ENCODE measurements at regions not wholly inside any gene's neighbourhood (a gene's known extent, or its start where the extent isn't known, plus 50 kb on each side); places are given as distances from the start of the nearest gene placed in this dataset.

DNA sequence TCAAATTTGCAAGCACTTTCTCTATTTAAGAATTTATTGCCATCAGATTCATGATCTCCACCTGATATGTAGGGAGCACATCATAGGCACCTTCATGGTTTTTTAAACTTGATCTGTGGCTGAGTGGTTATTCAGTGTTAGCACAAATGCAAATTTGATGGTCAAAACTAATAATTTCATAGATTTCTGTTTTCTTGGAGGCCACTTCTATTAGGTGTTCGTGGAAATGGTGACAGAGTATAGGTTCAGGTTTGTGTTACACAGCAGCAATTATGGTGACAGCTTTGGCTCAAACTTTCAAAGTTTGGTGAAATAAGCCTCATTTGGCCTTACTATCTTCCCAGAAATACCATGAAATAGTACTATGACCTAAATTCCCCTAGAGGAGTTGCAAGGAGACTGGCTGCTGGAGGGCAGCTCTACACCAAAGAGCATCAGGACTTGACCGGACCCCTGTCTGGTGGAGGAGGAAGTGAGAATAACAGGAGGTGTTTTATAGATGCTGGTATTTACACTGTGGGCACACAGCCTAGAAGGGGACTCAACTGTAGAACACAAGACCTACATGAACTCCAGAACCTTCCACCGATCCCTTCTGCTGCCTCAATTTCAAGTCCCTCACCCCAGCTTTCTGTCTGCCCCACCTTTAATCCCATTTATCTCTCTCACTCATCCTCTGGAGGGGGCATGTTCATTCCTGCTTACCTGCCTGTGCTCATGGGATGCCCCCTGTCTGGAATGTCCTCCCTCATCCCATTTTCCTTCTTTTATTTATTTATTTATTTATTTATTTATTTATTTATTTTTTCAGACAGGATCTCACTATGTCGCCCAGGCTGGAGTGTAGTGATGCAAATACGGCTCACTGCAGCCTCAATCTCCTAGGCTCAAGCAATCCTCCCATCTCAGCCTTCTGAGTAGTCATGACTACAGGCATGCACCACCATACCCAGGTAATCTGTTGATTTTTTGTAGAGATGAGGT is 132.9 kb upstream of the SIX2 start:
- DNase-seq (ENCODE audit: low read depth in 2 of 2) = no peak

GRCh38 chr2:45140675-45141074 is 131.4 kb upstream of the SIX2 start:
- DNase-seq (ENCODE audit: low read depth in 2 of 2) = no peak

DNA sequence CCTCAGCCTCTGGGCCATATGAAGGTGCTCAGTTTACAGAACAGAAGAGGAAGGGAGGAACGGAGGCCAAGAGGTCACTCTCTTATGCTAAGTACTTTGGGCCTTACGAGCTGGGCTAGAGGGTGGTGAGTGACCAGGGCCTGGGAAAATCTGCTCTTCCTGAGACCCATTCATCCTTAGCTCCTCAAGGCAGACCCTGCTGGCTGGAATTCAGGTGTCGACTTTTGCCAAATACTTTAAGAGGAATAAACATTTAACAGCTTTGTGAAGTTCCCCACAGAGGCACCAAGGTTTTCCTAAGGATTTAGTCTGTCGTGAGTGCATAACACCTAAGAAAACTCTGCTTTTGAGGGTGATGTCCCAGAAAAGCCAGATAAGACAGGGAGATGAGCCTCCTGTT is 129.7 kb upstream of the SIX2 start:
- DNase-seq (ENCODE audit: low read depth in 2 of 2) = no peak

- DNase-seq (ENCODE audit: low read depth in 2 of 2) = no peak
These were observed 128.9 kb upstream of the SIX2 start for GRCh38 chr2:45137966-45138695.

- DNase-seq (ENCODE audit: low read depth in 2 of 2) = no peak
These were observed 125.5 kb upstream of the SIX2 start for GRCh38 chr2:45134726-45135125.

- no peak for DNase-seq (ENCODE audit: low read depth in 2 of 2)
These were observed 124.8 kb upstream of the SIX2 start for GRCh38 chr2:45134014-45134413.

DNA sequence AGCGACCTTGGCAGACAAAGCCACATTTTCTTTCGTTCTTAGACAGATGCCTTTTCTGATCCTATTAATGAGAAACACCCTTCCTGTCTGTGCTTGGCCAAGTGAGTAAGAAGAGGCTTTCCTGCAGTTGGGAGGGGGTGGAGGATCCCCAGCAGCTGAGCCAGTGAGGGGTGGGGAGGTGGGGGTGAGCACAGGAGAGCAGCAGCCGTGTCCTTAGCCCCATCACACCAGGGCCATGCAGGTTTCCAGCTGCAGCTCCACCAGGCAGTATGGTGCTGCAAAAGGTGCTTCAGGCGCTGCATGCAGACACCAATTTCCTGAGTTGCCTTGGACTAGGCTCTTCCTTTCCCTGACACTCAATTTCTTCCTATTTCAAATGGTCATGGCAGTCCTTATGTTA is 123.3 kb upstream of the SIX2 start:
- DNase-seq (ENCODE audit: low read depth in 2 of 2) = no peak

- DNase-seq (ENCODE audit: low read depth in 2 of 2) = no peak
These were observed 122.3 kb upstream of the SIX2 start for GRCh38 chr2:45131587-45131986.

- no peak for DNase-seq (ENCODE audit: low read depth in 2 of 2)
These were observed 121.5 kb upstream of the SIX2 start for GRCh38 chr2:45130736-45131135.

GRCh38 chr2:45128580-45128997 is 119.3 kb upstream of the SIX2 start:
- no peak for DNase-seq (ENCODE audit: low read depth in 2 of 2)

DNA sequence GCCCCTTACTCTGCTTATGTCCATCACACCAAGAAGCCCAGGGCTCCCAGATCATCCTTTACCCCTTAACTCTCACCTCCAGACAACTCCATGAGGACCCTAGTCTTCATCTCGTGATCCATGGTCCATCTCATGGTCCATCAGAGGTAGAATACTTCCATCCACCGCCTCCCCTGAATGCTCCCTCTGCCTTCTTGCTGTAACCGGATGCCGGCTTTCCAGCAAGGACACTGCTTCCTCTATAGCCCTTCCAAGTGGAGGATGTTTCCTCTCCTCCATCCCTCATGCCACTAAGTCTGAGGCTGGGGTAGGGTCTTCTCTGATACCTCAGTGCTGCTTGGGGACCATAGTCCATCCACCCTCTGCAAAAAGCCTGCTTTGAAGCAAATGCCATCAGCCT is 118.6 kb upstream of the SIX2 start:
- DNase-seq (ENCODE audit: low read depth in 2 of 2) = no peak

DNA sequence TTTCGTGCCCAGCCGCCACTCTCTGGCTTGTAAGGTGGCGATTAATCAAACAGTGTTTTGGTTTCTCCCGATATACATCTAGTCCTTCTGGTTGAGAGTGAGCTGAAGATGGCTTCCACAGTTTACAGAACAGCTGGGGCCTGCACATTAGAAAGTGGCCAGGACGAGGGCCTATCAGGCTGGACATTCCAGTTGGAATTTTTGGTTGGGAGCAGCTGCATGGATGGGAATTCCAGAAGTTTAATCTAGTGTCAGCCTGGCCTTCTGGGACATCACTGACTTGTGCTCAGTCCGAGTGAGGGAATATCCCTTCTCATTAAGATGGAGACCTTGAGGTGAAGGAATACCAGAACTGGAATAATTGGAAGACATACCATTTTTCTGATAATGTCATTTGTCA is 118.1 kb upstream of the SIX2 start:
- DNase-seq (ENCODE audit: low read depth in 2 of 2) = no peak

- DNase-seq (ENCODE audit: low read depth in 2 of 2) = no peak
These were observed 116.0 kb upstream of the SIX2 start for GRCh38 chr2:45125232-45125631.

DNA sequence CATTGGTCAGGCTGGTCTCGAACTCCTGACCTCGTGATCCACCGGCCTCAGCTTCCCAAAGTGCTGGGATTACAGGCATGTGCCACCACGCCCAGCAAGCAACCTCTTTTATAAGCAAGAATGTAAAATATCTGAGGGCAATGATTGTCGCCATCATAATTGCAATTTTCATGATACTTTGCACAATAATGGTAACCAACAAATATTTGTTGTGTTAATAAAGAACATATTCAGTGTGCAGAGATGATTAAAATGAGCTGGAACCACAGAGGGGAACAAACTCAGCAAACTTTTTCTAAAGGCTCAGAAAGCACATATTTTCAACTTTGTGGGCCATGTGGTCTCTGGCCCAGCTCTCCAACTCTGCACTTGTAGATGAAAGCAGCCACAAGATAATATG is 115.2 kb upstream of the SIX2 start:
- DNase-seq (ENCODE audit: low read depth in 2 of 2) = no peak

DNA sequence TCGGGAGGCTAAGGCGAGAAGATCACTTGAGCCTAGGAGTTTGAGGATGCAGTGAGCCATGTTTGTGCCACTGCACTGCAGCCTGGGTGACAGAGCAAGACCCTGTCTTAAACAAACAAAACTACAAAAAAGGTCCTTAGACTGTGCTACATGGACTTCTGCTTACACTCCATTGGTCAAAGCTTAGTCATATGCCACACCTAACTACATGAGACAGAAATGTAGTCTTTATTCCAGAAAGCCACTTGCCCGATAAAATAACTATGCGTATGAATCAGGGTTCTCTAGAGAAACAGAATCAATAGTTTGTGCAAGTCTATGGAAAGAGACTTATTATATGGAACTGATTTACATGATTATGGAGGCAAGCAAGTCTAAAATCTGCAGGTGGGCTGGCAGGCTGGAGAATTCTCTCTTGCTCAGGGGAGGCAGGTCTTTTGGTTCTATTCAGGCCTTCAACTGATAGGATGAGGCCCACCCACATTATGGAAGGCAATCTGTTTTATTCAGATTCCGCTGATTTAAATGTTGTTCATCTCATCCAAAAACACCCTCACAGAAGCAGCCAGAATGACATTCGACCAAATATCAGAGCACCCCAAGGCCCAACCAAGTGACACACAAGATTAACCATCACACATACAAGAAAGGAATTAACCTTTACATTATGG is 114.4 kb upstream of the SIX2 start:
- DNase-seq (ENCODE audit: low read depth in 2 of 2) = no peak

GRCh38 chr2:45123065-45123464 is 113.8 kb upstream of the SIX2 start:
- DNase-seq (ENCODE audit: low read depth in 2 of 2) = no peak

- no peak for DNase-seq (ENCODE audit: low read depth in 2 of 2)
These were observed 112.1 kb upstream of the SIX2 start for GRCh38 chr2:45121236-45121927.

DNA sequence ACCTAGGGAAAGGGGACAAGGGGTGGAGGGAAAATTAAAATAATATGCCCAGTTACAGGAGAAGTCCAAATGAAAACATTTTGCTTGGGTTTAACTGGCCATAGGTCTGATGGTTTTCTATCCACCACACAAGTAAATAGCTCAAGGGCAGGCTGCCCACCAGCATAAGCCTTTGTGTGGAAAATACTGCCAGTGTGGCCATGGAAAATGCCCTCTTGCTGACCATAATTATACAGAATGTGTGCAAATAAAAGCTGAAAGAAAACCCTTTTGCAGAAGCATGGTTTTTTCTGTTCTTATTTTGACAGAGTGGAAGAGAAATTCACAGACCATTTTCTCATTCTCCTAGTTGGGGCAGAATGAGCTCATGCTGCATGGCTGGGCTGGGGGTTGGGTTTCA is 111.3 kb upstream of the SIX2 start:
- no peak for DNase-seq (ENCODE audit: low read depth in 2 of 2)

DNA sequence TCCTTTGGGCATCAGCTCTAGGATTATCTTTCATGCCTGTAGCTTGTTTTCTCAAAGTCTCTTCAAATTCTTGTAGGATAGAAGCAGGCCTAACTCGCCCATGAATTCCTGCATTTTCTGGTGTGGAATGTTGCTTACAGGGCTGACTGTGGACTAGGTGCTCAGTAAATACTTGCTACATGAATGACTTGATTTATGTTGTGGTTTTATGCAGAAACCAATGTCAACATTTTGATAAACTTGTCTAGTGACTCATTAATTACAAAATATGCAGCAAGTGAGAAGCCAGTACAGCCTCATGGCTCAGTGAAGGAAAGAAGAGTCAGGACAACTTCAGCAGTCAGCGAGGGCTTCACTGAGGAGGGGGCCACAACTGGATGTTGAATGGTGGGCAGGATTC is 110.6 kb upstream of the SIX2 start:
- no peak for DNase-seq (ENCODE audit: low read depth in 2 of 2)

DNA sequence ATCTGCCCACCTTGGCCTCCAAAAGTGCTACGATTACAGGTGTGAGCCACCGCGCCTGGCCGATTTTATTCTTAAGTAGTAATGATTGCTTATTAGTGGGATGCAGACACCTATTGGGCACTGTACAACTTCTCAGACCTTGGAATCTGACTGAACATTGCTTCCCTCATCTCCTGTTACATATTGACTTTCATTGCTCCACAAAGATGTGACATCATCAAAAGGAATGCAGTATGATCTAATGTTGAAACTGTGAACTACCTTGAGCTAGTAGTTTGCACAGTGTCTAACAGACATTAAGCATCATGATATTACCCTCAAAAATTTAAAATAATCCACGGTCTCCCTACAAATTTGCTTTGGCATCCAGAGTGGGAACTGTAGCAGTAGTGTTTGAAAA is 109.8 kb upstream of the SIX2 start:
- DNase-seq (ENCODE audit: low read depth in 2 of 2) = no peak

DNA sequence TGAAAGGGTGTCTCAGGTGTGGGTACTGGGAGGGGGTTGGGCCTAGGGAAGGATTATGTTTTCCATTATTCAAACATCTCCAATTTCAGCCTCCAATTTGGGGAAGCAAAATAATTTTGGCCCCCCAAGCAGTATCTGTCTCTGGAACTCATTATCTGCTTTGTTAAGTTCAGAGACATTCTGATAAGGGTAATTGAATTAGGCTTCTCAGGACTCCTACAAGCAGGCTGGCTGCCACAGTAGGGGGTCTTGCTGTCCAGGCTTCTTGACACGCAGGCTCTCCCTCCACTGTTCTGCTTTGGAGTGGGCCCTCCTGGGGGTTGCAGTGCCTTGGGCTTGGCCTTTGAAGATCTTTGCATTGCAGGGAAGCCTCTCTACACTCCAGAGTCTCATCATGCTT is 108.1 kb upstream of the SIX2 start:
- DNase-seq (ENCODE audit: low read depth in 2 of 2) = no peak

DNA sequence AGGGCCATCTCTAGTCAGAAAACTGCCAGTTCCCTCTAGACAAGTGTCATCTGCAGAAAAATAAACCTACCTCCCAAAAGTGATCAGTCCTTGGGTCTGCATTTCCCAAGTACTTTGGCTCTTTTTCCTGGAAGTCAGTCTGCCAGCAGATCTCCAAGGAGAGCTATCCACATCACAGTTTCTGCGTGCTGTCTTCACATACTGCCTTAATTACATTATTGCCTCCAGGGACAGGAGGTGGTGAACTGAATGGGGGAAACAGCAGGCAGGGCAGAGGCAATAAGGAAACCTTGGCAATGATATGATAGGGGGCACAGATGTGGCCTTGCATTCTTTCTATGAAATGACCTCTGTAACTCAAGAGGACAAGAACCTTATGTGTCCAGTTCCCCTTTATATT is 105.9 kb upstream of the SIX2 start:
- no peak for DNase-seq (ENCODE audit: low read depth in 2 of 2)

All from stimulated activated CD8-positive, alpha-beta memory T cell treated with anti-CD3 and anti-CD28 coated beads, Interleukin-15, amount 100 ng/mL, for 48 hours (primary cell).